ENCODE measurements at regions not wholly inside any gene's neighbourhood (a gene's known extent, or its start where the extent isn't known, plus 50 kb on each side); places are given as distances from the start of the nearest gene placed in this dataset.

GRCh38 chr6:100184473-100184872 is 190.4 kb upstream of the MCHR2 start:
- no peak for DNase-seq (ENCODE audit: extremely low read depth, low read depth)

- no peak for DNase-seq (ENCODE audit: extremely low read depth, low read depth)
These were observed 188.3 kb upstream of the MCHR2 start for GRCh38 chr6:100182313-100182712.

- DNase-seq (ENCODE audit: extremely low read depth, low read depth): no peak
These were observed 187.3 kb upstream of the MCHR2 start for GRCh38 chr6:100181309-100181708.

- DNase-seq (ENCODE audit: extremely low read depth, low read depth): no peak
These were observed 185.6 kb upstream of the MCHR2 start for GRCh38 chr6:100179576-100179975.

GRCh38 chr6:100177956-100178355 is 183.9 kb upstream of the MCHR2 start:
- DNase-seq (ENCODE audit: extremely low read depth, low read depth): no peak

GRCh38 chr6:100176951-100177710 is 183.1 kb upstream of the MCHR2 start:
- no peak for DNase-seq (ENCODE audit: extremely low read depth, low read depth)

- peak; percentile 13 for DNase-seq (ENCODE audit: extremely low read depth, low read depth)
These were observed 182.4 kb upstream of the MCHR2 start for GRCh38 chr6:100176311-100176950.

GRCh38 chr6:100175814-100176310 is 181.8 kb upstream of the MCHR2 start:
- DNase-seq (ENCODE audit: extremely low read depth, low read depth): peak; percentile 7

- DNase-seq (ENCODE audit: extremely low read depth, low read depth): no peak
These were observed 179.2 kb upstream of the MCHR2 start for GRCh38 chr6:100173211-100173610.

GRCh38 chr6:100172322-100172713 is 178.3 kb upstream of the MCHR2 start:
- DNase-seq (ENCODE audit: extremely low read depth, low read depth): no peak

GRCh38 chr6:100171533-100172321 is 177.7 kb upstream of the MCHR2 start:
- DNase-seq (ENCODE audit: extremely low read depth, low read depth): no peak

GRCh38 chr6:100168148-100168547 is 174.1 kb upstream of the MCHR2 start:
- DNase-seq (ENCODE audit: extremely low read depth, low read depth): no peak

- no peak for DNase-seq (ENCODE audit: extremely low read depth, low read depth)
These were observed 173.6 kb upstream of the MCHR2 start for GRCh38 chr6:100167585-100167984.

GRCh38 chr6:100166956-100167355 is 172.9 kb upstream of the MCHR2 start:
- DNase-seq (ENCODE audit: extremely low read depth, low read depth): no peak

GRCh38 chr6:100165442-100165841 is 171.4 kb upstream of the MCHR2 start:
- no peak for DNase-seq (ENCODE audit: extremely low read depth, low read depth)

GRCh38 chr6:100163035-100163434 is 169.0 kb upstream of the MCHR2 start:
- DNase-seq (ENCODE audit: extremely low read depth, low read depth): no peak

- no peak for DNase-seq (ENCODE audit: extremely low read depth, low read depth)
These were observed 167.9 kb upstream of the MCHR2 start for GRCh38 chr6:100161782-100162365.

GRCh38 chr6:100160930-100161329 is 166.9 kb upstream of the MCHR2 start:
- DNase-seq (ENCODE audit: extremely low read depth, low read depth): no peak

GRCh38 chr6:100155141-100155540 is 161.1 kb upstream of the MCHR2 start:
- DNase-seq (ENCODE audit: extremely low read depth, low read depth): no peak

GRCh38 chr6:100153636-100154275 is 159.7 kb upstream of the MCHR2 start:
- DNase-seq (ENCODE audit: extremely low read depth, low read depth): no peak

GRCh38 chr6:100152201-100152600 is 158.2 kb upstream of the MCHR2 start:
- no peak for DNase-seq (ENCODE audit: extremely low read depth, low read depth)
